NB4 (cell line): ENCODE measurements at regions not wholly inside any gene's neighbourhood (a gene's known extent, or its start where the extent isn't known, plus 50 kb on each side); places are given as distances from the start of the nearest gene placed in this dataset.

Experiments
- MYC ChIP-seq: IDR thresholded peaks from 2 replicates; pipeline ENCODE4 v1.6.1; 2011; ENCODE audit warnings: low read depth, low read length
- POLR2A ChIP-seq: IDR thresholded peaks from 2 replicates; pipeline ENCODE4 v1.6.1; 2011; ENCODE audit warnings: mild to moderate bottlenecking; ENCODE audit not compliant: insufficient read length; ENCODE audit errors: extremely low read depth
- TF ChIP-seq, protein P1 (sequence below): IDR thresholded peaks from one replicate; pipeline ENCODE4 v1.5.1; 2012; ENCODE audit warnings: low read depth, low read length

DNA sequence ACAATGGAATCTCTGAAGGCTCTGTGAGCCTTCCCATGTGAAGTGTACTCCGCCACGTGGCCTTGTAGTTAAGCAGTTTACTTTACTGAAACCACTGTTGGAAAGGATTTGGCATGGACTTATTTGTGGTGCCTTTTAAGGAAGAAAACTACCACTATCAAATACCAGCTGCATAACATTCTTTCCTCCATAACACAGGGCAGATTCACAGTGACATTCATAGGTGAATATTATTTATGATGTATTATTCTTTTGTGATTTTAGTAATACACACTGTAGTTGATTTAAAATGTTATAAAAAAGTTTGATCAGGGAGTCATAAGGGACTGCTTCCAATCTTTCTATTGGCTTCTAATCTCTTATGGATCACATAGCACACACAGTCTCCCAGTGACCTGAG is 192.5 kb upstream of the AGTR2 start:
- TF ChIP-seq, protein P1, sequence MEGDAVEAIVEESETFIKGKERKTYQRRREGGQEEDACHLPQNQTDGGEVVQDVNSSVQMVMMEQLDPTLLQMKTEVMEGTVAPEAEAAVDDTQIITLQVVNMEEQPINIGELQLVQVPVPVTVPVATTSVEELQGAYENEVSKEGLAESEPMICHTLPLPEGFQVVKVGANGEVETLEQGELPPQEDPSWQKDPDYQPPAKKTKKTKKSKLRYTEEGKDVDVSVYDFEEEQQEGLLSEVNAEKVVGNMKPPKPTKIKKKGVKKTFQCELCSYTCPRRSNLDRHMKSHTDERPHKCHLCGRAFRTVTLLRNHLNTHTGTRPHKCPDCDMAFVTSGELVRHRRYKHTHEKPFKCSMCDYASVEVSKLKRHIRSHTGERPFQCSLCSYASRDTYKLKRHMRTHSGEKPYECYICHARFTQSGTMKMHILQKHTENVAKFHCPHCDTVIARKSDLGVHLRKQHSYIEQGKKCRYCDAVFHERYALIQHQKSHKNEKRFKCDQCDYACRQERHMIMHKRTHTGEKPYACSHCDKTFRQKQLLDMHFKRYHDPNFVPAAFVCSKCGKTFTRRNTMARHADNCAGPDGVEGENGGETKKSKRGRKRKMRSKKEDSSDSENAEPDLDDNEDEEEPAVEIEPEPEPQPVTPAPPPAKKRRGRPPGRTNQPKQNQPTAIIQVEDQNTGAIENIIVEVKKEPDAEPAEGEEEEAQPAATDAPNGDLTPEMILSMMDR, result no peak
- TF ChIP-seq MYC (no peak), POLR2A (no peak)
